Activated T-cell treated with anti-CD3 and anti-CD28 coated beads for 1 hour (primary cell): ENCODE measurements at regions not wholly inside any gene's neighbourhood (a gene's known extent, or its start where the extent isn't known, plus 50 kb on each side); places are given as distances from the start of the nearest gene placed in this dataset.
A peak's percentile ranks its signal among the peaks of the same experiment; 100 is the strongest.
"Not testable (repeated sequence)": the region's sequence is repeated elsewhere in the genome, so short reads cannot be mapped to it uniquely, and the experiment has no call there.

Experiments used
- DNase-seq: peaks from one replicate; pipeline ENCODE4 v3.0.0-alpha.2; 2020; ENCODE audit warnings: low read depth

DNA sequence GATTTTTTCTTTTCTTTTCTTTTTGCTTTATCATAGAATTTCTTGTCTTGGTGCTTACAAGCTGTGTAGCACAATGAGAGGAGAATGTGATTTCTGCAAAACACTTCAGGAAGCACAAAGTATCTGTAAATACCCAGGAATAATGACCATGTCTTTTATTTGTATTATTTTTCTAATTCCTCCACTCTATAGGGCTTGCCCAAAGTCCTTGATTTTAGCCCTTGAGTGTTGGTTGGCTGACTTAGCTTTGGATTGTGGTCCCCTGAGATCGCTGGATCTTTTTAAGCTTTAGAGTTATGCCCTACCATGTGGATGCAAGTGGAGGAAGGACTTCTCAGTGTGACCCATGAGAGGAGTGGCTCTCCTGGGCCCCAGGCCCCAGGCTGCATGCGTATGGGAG is 52.2 kb downstream of the HOXC4 start:
- not testable (repeated sequence) for DNase-seq

DNA sequence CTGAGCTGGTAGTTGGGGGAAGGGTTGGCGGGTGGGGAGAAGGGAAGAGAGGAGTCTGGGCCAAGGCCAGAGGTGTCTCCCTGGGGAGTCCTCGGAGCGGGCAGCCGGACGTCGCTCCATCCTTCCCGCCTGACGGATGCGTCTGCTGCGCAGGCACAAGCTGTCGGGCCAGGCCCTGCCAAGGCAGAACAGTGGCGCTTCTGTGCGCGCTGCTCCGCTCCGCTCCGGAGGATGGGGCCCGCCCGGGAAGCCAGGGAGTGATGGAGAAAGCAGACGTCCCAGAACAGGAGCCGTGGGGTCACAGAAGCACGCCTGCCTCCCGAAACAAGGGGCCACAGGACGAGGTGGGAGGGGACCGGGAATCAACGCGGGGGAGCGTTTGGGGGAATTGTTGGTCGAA is 52.6 kb downstream of the HOXC4 start:
- not testable (repeated sequence) for DNase-seq

DNA sequence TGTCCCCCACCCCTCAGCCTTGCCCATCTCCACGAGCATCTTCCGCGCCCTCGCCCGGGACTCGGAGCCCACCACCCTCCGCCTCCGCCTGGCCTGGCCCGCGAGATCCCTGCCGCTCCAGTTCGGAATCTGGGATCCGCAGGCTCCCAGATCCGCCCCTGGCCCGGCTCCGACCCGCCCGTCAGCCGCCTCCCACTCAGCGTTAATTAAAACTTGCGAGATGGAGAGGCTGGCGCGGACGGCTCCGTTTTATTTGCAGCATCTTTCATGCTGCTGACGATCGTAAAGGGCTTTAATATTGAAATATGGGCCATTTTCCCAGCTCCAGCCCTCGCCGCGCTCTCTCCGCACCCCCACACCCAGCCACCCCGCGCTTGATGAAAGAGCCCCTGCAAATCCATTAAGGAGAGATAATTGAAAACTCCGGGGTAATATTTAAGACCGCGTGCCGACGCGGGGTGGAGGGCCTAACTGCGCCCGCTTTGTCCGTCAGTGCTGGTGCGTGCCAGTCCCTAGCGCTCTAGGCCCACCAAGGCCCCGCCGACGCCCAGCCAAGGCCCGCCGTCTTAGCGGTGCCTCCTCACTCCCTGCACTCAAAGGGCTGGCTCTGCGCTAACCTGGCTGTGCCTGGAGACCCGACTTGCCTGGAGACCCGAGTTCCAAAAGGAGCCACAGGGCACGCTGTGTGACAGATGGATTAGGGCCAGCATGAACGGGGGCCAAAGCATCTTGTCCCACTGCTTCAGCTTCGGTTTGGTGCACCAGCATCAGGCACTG is 53.4 kb downstream of the HOXC4 start:
- DNase-seq = not testable (repeated sequence)

GRCh38 chr12:54112336-54112735 is 58.7 kb downstream of the HOXC4 start:
- not testable (repeated sequence) for DNase-seq

DNA sequence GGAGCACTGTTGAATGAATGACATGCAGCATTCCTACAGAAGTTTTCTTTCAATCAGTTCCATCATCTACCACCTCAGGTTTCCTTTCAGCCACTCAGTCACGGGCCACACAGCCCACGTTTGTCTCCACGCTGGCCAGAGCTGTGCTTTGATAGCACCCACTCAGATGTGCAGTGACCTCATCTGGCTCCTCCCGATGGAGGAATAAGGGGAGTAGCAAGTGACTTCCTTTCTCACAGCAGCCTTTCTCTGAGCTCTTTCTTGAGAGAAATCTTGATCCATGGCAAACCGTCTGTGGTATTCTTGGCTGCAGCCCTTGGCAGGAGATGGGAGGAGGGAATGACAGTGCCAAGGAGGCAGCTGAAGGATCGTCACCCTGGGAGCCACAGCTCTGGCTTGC is 62.4 kb downstream of the HOXC4 start:
- not testable (repeated sequence) for DNase-seq

DNA sequence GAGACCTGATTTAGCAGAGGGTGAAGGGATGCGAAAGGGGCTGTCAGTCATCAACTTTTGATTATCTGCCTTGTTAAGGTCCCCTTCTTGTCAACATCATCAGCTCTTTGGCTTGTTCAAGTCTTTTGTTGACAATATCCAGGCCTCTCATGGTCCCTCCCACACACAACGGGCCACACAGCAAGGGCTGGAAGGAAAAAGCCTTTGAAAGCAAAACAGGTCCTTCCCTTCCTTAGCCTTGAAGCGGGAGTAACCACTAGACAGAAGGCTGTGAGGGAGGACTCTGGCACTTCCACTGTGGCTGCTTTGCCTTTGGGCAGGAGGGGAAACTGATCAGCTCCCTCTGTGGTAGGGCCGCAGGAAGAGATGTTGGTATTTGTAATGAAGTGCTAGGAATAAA is 63.8 kb downstream of the HOXC4 start:
- not testable (repeated sequence) for DNase-seq

- not testable (repeated sequence) for DNase-seq
These were observed 65.4 kb downstream of the HOXC4 start for GRCh38 chr12:54119082-54119481.

DNA sequence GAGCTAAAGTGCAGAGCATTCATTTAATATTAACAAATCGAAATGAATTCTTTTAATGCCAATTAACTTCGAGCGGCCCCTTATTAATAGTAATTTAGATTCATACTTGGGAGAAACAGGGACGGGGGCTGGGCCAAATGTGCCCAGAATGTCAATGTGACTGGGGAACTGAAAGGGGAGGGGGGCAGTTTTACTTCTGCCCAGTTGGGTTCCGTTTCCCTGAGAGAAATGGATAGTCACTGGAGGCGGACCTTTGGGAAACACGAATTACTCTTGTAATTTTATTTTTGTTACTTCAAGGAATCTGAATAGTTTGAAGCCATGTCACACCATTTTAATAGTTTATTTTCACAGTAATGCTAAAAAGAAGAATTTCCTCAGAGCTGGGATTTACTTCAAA is 64.8 kb downstream of the SMUG1 start:
- not testable (repeated sequence) for DNase-seq

- DNase-seq = not testable (repeated sequence)
These were observed 63.1 kb downstream of the SMUG1 start for GRCh38 chr12:54125708-54126028.

DNA sequence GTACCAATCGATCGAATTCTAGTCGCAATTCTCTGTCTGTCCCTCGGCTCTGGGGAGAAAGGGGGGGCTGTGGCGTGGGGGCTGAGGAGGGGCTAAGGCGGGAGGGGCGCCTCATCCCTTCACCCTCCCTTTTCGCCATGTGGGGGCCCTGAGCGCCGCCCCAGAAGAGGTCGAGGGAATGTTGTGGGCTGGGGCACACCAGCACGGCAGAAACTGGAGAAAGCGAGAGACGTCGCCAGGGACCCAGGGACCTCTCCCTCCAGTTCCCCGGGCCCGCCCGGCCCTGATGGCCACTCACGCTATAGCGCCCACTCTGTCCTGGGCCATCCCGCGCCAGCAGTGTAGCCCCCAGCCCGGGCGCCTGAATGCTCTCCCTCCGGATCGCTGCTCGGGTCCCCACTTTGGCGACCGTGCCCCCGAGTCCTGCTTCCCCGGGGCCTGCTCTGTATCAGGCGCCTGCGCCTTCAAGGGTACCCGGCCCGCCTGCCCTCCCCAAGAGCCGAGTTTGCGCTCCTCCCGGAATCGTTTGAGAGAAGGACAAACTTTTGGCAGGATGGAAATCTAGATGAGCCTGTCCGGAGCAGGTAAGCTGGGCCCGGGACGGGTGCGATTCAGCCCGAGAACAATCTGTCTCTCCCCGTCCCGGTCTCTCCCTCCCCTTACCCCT is 62.6 kb downstream of the SMUG1 start:
- DNase-seq = peak; percentile 6

DNA sequence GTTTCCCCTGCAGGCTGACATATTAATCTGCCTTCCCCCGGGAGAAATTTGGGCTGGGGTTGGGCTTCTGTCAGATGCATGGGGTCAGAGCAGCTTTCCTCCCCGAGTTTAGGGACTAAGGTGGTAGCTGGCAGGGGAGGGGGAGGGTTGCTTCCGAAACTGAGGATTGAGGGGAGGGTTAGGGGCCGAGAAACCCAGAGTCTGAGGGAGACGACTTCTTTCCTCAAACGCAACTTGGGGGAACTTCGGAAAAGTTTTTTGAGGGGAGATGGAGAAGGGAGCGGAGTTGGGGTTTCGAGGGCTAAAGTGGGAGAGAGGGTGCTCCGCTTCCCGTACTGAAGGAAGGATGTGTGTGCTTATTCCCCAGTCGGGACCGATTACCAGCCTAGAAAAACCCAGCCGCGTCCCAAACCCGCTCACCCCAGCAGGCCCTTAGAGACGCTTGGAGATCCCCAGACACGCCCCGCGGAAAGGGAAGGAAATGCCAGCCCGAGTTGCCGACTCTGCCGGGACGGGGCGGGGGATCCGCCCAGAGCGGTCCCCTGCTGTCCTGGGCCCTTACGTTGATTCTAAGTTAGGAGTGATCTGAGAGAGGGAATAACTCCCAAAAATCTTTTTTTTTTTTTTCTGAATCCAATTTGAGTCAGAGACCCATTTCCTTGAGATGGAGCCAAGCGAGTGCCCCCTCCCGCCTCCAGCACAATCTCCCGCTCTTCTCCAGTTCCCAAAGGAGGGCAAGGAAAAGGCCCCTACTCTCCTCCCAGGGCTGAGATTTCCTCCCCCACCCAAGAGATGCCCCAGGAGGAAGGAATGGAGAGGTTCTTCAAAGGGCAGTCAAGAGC is 61.9 kb downstream of the SMUG1 start:
- no peak for DNase-seq

DNA sequence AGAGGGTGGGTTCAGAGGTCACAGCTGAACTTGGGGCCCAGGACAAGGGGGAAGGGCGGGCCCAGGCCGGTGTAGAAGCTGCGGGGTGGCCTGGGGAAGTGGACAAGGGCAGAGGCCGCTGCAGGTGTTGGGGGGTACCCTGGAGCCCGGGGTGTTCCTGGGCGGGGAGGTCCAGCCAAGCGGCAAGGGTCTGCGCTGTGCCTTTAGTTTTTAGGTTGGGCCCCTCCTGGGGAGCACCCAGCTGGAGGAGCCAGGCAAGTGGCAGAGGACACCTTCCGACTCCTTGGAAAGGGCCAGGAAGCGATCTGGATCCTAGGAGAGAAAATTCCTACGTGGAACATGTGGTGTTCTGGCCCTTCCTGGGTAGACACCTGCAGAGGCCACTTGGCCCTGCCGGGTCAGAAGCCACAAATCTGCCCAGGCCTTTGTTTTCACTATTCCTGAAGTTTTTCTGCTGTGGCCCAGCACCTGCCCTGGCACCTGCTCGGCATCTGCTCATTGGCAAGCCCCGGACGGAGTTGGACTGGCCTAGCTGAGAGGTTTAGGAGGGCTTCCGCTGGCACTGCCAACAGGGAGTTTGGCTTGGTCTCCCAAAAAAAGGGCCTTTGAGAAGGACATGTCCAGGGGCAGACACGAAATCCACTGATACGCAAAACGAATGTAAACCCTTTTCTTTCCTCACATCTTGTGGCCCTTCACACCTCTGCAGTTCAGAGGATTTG is 61.1 kb downstream of the SMUG1 start:
- no peak for DNase-seq

- DNase-seq = no peak
These were observed 60.4 kb downstream of the SMUG1 start for GRCh38 chr12:54128416-54128815.

DNA sequence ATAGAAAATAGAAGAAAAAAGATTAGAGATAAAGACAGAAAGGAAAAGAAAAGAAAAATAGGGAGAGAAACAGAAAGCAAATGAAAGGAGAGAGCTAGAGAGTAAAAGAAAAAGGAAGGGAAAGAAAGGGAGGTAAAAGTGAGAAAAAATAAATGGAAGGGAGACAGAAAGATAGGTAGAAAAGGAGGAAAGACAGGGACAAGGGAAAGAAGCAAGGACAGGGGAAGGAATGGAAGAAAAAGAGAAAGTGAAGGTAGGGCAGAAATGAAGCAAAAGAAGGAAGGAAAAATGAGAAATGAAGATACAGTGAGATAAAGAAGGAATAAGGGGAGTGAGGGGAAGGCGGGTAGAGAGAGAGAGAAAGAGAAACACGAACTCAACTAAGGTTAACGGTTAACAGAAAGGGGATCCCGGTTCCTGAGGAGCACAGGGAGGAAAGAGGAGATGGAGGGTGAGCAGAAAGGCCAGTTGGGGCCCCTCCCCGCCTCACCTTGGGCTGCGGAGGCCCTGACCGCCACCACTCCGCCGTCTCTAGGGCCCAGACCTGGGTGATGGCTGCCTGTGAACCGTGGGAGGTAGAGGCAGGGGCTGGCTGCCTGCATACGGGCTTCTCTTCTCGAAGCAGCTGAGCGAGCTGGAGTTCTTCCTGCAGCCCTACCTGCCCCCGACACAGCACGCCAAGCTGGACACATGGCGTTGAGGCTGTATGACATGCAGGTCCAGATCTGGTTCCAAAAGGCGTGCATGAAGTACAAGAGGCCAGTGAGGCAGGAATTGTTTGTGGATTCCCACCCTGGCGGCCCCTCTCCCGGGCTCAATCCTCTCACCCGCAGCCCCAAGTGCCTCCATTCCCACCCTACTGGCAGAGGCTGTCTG is 59.5 kb downstream of the SMUG1 start:
- no peak for DNase-seq
